ENCODE measurements at regions not wholly inside any gene's neighbourhood (a gene's known extent, or its start where the extent isn't known, plus 50 kb on each side); places are given as distances from the start of the nearest gene placed in this dataset.

DNA sequence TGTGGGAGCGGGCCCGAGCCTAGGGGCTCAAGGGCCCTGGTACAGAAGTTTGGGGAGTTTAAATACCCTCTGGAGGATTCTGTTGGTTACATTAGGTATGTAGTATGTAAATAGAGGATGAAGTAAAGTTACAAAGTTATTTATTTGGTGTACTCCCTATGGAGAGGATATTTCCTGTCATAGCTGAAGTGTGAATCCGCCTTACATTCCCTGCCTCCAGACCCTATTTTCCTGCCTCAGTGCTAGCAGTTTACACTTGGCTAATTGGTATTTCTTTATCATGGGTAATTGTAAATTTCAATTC lies 60.6 kb upstream of the KLF14 start:
- TF ChIP-seq POLR2A (IDR thresholded peaks at IDR 0.05), result no peak
- TF ChIP-seq, protein P1, sequence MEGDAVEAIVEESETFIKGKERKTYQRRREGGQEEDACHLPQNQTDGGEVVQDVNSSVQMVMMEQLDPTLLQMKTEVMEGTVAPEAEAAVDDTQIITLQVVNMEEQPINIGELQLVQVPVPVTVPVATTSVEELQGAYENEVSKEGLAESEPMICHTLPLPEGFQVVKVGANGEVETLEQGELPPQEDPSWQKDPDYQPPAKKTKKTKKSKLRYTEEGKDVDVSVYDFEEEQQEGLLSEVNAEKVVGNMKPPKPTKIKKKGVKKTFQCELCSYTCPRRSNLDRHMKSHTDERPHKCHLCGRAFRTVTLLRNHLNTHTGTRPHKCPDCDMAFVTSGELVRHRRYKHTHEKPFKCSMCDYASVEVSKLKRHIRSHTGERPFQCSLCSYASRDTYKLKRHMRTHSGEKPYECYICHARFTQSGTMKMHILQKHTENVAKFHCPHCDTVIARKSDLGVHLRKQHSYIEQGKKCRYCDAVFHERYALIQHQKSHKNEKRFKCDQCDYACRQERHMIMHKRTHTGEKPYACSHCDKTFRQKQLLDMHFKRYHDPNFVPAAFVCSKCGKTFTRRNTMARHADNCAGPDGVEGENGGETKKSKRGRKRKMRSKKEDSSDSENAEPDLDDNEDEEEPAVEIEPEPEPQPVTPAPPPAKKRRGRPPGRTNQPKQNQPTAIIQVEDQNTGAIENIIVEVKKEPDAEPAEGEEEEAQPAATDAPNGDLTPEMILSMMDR (IDR thresholded peaks at IDR 0.05), result no peak

Data from Peyer's patch (tissue), 4 donors.